ENCODE measurements at regions not wholly inside any gene's neighbourhood (a gene's known extent, or its start where the extent isn't known, plus 50 kb on each side); places are given as distances from the start of the nearest gene placed in this dataset.

GRCh38 chr1:9442986-9443385, 96.3 kb upstream of the SLC25A33 start:
- Histone ChIP-seq H3K79me2 (ENCODE audit: insufficient read depth, low read length) (no peaks in the 10 kb centered on the region), H2AFZ (ENCODE audit: low read length) (no peak overlapping the region), H3K36me3 (replicated peaks in 1 of 2; ENCODE audit: control insufficient read depth in 1 of 2, insufficient read depth in 2 of 2, low read length in 2 of 2) (no peaks in the 10 kb centered on the region), H3K9ac (ENCODE audit: insufficient read depth, low read depth, low read length) (no peak overlapping the region), H3K27ac (ENCODE audit: extremely low read length, insufficient read depth, low read length) (no peak overlapping the region), H4K20me1 (ENCODE audit: insufficient read depth, low read length) (no peaks in the 10 kb centered on the region), H3K4me2 (ENCODE audit: low read depth, low read length) (0 out of 2 replicates have a peak overlapping the region, but pooled peaks have one; percentile 14), H3K9me3 (ENCODE audit: low read length) (no peaks in the 10 kb centered on the region), H3K4me3 (replicated peaks in 1 of 3; ENCODE audit: insufficient read depth in 1 of 3, low read depth in 2 of 3, low read length in 3 of 3) (no peak overlapping the region), H3K4me1 (ENCODE audit: insufficient read depth, low read length) (peaks cover 89% of the 10 kb centered on the region), H3K27me3 (ENCODE audit: control insufficient read depth in 1 of 2, insufficient read depth in 2 of 2, low read length in 2 of 2) (no peaks in the 10 kb centered on the region)
- in situ Hi-C loops (cut with HindIII; ENCODE audit: extremely low pct_ligation_motif_present, low pct_unique_long_range_greater_than_20kb), result no loop called here
- FAIRE-seq (no peak), ATAC-seq (no peak), DNase-seq (ENCODE audit: low spot score) (no peak)
- TF ChIP-seq ETV6 (CRISPR knock-in tag; conservative IDR thresholded peaks at IDR 0.05) (no peak), ZBTB26 (CRISPR knock-in tag; IDR thresholded peaks at IDR 0.05; ENCODE audit: borderline replicate concordance) (no peak), ATF7-NPFF (CRISPR knock-in tag; IDR thresholded peaks at IDR 0.05; ENCODE audit: low read depth) (no peak), ZNF576 (CRISPR knock-in tag; IDR thresholded peaks at IDR 0.05) (no peak), ZNF569 (CRISPR knock-in tag; IDR thresholded peaks at IDR 0.05; ENCODE audit: borderline replicate concordance) (no peak), HMGA1 (CRISPR knock-in tag; conservative IDR thresholded peaks at IDR 0.05) (no peak), MLLT10 (CRISPR knock-in tag; IDR thresholded peaks at IDR 0.05) (no peak), ZNF784 (CRISPR knock-in tag; IDR thresholded peaks at IDR 0.05; ENCODE audit: borderline replicate concordance) (no peak), HDAC2 (CRISPR knock-in tag; IDR thresholded peaks at IDR 0.05) (no peak), POGK (CRISPR knock-in tag; conservative IDR thresholded peaks at IDR 0.05) (no peak), ZNF121 (CRISPR knock-in tag; IDR thresholded peaks at IDR 0.05) (no peak; the same call in none of the 2 replicates), POLR2A (IDR thresholded peaks at IDR 0.05; ENCODE audit: insufficient read depth in 1 of 2, low read depth in 2 of 2, low read length in 2 of 2) (no peak), LRRFIP1 (CRISPR knock-in tag; conservative IDR thresholded peaks at IDR 0.05) (no peak), ZNF841 (CRISPR knock-in tag; IDR thresholded peaks at IDR 0.05; ENCODE audit: borderline replicate concordance) (no peak), E2F1 (CRISPR knock-in tag; IDR thresholded peaks at IDR 0.05) (no peak)
- 91% methylated on average over 3 of the region's 3 CpGs for WGBS (ENCODE audit: low lambda C conversion rate)
- no TSS peak for BruUV-seq (replicated peaks)
- CTCF ChIA-PET (ENCODE audit: low intra/inter-chr PET ratio, low total read pairs), result no interaction called here
- intact Hi-C loops (cut with micrococcal nuclease; ENCODE audit: unreplicated experiment), result no loop called here
- POLR2A ChIA-PET, result no interaction called here
